Trophoblast cell (in vitro differentiated cells and primary cell): ENCODE measurements at regions not wholly inside any gene's neighbourhood (a gene's known extent, or its start where the extent isn't known, plus 50 kb on each side); places are given as distances from the start of the nearest gene placed in this dataset.

Experiments
- DNase-seq, 2 donors: peaks; one replicate each; pipeline ENCODE4 v3.0.0-alpha.2; 2016
- H2AFZ ChIP-seq: 2 replicates; pipeline ENCODE4 v1.6.1; 2013; ENCODE audit warnings: low read length, moderate library complexity, mild to moderate bottlenecking; ENCODE audit not compliant: insufficient read depth, poor library complexity
- H2AK5ac ChIP-seq: 2 replicates; pipeline ENCODE4 v1.6.1; 2013; ENCODE audit warnings: mild to moderate bottlenecking, low read length
- H2BK120ac ChIP-seq: 2 replicates; pipeline ENCODE4 v1.6.1; 2013; ENCODE audit warnings: low read length, mild to moderate bottlenecking, moderate library complexity; ENCODE audit not compliant: insufficient read depth, poor library complexity
- H2BK12ac ChIP-seq: 2 replicates; pipeline ENCODE4 v1.6.1; 2013; ENCODE audit warnings: mild to moderate bottlenecking, low read length, moderate library complexity
- H2BK5ac ChIP-seq: 2 replicates; pipeline ENCODE4 v1.6.1; 2013; ENCODE audit warnings: low read length, low read depth, moderate library complexity, mild to moderate bottlenecking; ENCODE audit not compliant: poor library complexity
- H3K14ac ChIP-seq: 2 replicates; pipeline ENCODE4 v1.6.1; 2013; ENCODE audit warnings: mild to moderate bottlenecking, low read length
- H3K18ac ChIP-seq: 2 replicates; pipeline ENCODE4 v1.6.1; 2013; ENCODE audit warnings: mild to moderate bottlenecking, low read length
- H3K23ac ChIP-seq: 2 replicates; pipeline ENCODE4 v1.6.1; 2013; ENCODE audit warnings: low read length
- H3K27ac ChIP-seq: 2 replicates; pipeline ENCODE4 v1.5.1; 2013; ENCODE audit warnings: low read depth, mild to moderate bottlenecking, inconsistent platforms, low read length, moderate library complexity
- H3K27me3 ChIP-seq: 2 replicates; pipeline ENCODE4 v1.6.1; 2013; ENCODE audit warnings: inconsistent platforms, mild to moderate bottlenecking, low read length, moderate library complexity; ENCODE audit not compliant: insufficient read depth
- H3K36me3 ChIP-seq, 2 experiments: 1 replicate in 1 of 2; 2 replicates in 1 of 2; pipeline ENCODE4 v1.6.1; 2013; ENCODE audit warnings: low read length in 2 of 2, mild to moderate bottlenecking in 2 of 2, moderate library complexity in 1 of 2; ENCODE audit not compliant: insufficient read depth in 2 of 2, control insufficient read depth in 1 of 2
- H3K4ac ChIP-seq: 2 replicates; pipeline ENCODE4 v1.6.1; 2013; ENCODE audit warnings: low read depth, mild to moderate bottlenecking, low read length, moderate library complexity
- H3K4me1 ChIP-seq, 2 experiments: 1 replicate in 1 of 2; 2 replicates in 1 of 2; pipeline ENCODE4 v1.6.1; 2013; ENCODE audit warnings: low read length in 2 of 2, mild to moderate bottlenecking in 2 of 2, moderate library complexity in 1 of 2; ENCODE audit not compliant: insufficient read depth in 2 of 2, control insufficient read depth in 1 of 2
- H3K4me2 ChIP-seq: 2 replicates; pipeline ENCODE4 v1.6.1; 2013; ENCODE audit warnings: inconsistent platforms, mild to moderate bottlenecking, low read length, moderate library complexity
- H3K4me3 ChIP-seq: 2 replicates; pipeline ENCODE4 v1.5.1; 2013; ENCODE audit warnings: mild to moderate bottlenecking, low read depth, low read length, inconsistent platforms
- H3K79me1 ChIP-seq: one replicate; pipeline ENCODE4 v1.6.1; 2013; ENCODE audit warnings: low read length
- H3K79me2 ChIP-seq: 2 replicates; pipeline ENCODE4 v1.6.1; 2013; ENCODE audit warnings: low read length, mild to moderate bottlenecking; ENCODE audit not compliant: control insufficient read depth, insufficient read depth, poor library complexity
- H3K9ac ChIP-seq: 2 replicates; pipeline ENCODE4 v1.6.1; 2013; ENCODE audit warnings: mild to moderate bottlenecking, low read length
- H3K9me3 ChIP-seq: 2 replicates; pipeline ENCODE4 v1.6.1; 2013; ENCODE audit warnings: low read depth, mild to moderate bottlenecking, control low read depth, inconsistent platforms, low read length; ENCODE audit not compliant: insufficient read depth
- H4K12ac ChIP-seq: 2 replicates; pipeline ENCODE4 v1.6.1; 2013; ENCODE audit warnings: low read depth, mild to moderate bottlenecking, low read length, moderate library complexity
- H4K8ac ChIP-seq: 2 replicates; pipeline ENCODE4 v1.6.1; 2013; ENCODE audit warnings: low read depth, mild to moderate bottlenecking, low read length, moderate library complexity
- H4K91ac ChIP-seq: one replicate; pipeline ENCODE4 v1.6.1; 2013; ENCODE audit warnings: low read depth, mild to moderate bottlenecking, low read length, moderate library complexity
- WGBS: extraction: QIAGEN DNeasy Blood & Tissue Kit; methylation state at CpG from one replicate; pipeline ENCODE4 v1.1.7; 2013; ENCODE audit warnings: missing lambda C conversion rate; ENCODE audit not compliant: insufficient read length, insufficient coverage; ENCODE audit errors: extremely low coverage; 5-methylcytosine and 5-hydroxymethylcytosine counted together

- Histone ChIP-seq H3K79me1 (peaks cover 10% of the 10 kb centered on the region), H2BK120ac (no peak overlapping the region), H3K36me3 (no peaks in the 10 kb centered on the region), H3K9ac (no peak overlapping the region), H4K8ac (no peak overlapping the region), H3K4me1 (peaks cover 6 to 8% of the 10 kb centered on the region in 2 experiments), H3K4me3 (no peak overlapping the region), H3K4ac (no peak overlapping the region), H4K12ac (no peak overlapping the region), H3K4me2 (no peak overlapping the region), H3K79me2 (peaks cover 2% of the 10 kb centered on the region), H3K18ac (no peak overlapping the region), H2BK12ac (no peak overlapping the region), H3K14ac (no peak overlapping the region), H3K23ac (no peak overlapping the region), H3K27ac (no peak overlapping the region), H4K91ac (no peak overlapping the region), H2AK5ac (no peak overlapping the region), H3K9me3 (no peaks in the 10 kb centered on the region), H2AFZ (no peak overlapping the region), H2BK5ac (no peak overlapping the region), H3K27me3 (no peaks in the 10 kb centered on the region)
- no peak for DNase-seq
- WGBS: no CpG with 5 or more reads among the region's 3 CpGs
Observed at GRCh38 chr5:34519489-34520220, 136.5 kb upstream of the RAI14 start.

GRCh38 chr5:34521628-34522290 is 134.4 kb upstream of the RAI14 start:
- no peak overlapping the region for H3K4me3 ChIP-seq
- no peak overlapping the region for H3K23ac ChIP-seq
- H3K14ac ChIP-seq: peak overlapping the region; percentile 75
- H2BK120ac ChIP-seq: peak overlapping the region; percentile 87
- H3K4me1 ChIP-seq: peaks cover 6% of the 10 kb centered on the region in 2 experiments
- no peak for DNase-seq
- H3K36me3 ChIP-seq: no peaks in the 10 kb centered on the region
- H4K8ac ChIP-seq: peak overlapping the region; percentile 76
- peaks cover 14% of the 10 kb centered on the region for H3K79me1 ChIP-seq
- H2BK5ac ChIP-seq: peak overlapping the region; percentile 78
- no CpG with 5 or more reads among the region's 8 CpGs for WGBS
- peak overlapping the region; percentile 49 for H3K4ac ChIP-seq
- no peak overlapping the region for H2AFZ ChIP-seq
- H3K27ac ChIP-seq: peak overlapping the region; percentile 88
- peaks cover 2% of the 10 kb centered on the region for H3K79me2 ChIP-seq
- peak overlapping the region; percentile 97 for H2BK12ac ChIP-seq
- no peak overlapping the region for H4K12ac ChIP-seq
- H3K18ac ChIP-seq: peak overlapping the region; percentile 63
- H4K91ac ChIP-seq: peak overlapping the region; percentile 84
- peak overlapping the region; percentile 33 for H2AK5ac ChIP-seq
- no peak overlapping the region for H3K4me2 ChIP-seq
- no peaks in the 10 kb centered on the region for H3K27me3 ChIP-seq
- H3K9ac ChIP-seq: no peak overlapping the region
- no peaks in the 10 kb centered on the region for H3K9me3 ChIP-seq

- Histone ChIP-seq H3K4ac (no peak overlapping the region), H4K8ac (no peak overlapping the region), H2BK5ac (peak overlapping the region; percentile 78), H3K4me1 (peaks cover 8% of the 10 kb centered on the region in 2 experiments), H3K9ac (no peak overlapping the region), H3K9me3 (no peaks in the 10 kb centered on the region), H3K14ac (no peak overlapping the region), H3K79me1 (peaks cover 16% of the 10 kb centered on the region), H3K27me3 (no peaks in the 10 kb centered on the region), H2AFZ (no peak overlapping the region), H4K12ac (no peak overlapping the region), H3K4me2 (no peak overlapping the region), H3K23ac (no peak overlapping the region), H4K91ac (no peak overlapping the region), H3K36me3 (no peaks in the 10 kb centered on the region), H2BK12ac (no peak overlapping the region), H3K18ac (no peak overlapping the region), H3K79me2 (peaks cover 2% of the 10 kb centered on the region), H2AK5ac (no peak overlapping the region), H3K4me3 (no peak overlapping the region), H2BK120ac (no peak overlapping the region), H3K27ac (peak overlapping the region; percentile 88)
- peak; percentile 85 to 97 for DNase-seq
- WGBS: no CpG with 5 or more reads among the region's 11 CpGs
Observed at GRCh38 chr5:34522599-34523386, 133.3 kb upstream of the RAI14 start.

GRCh38 chr5:34523387-34523726 is 132.8 kb upstream of the RAI14 start:
- Histone ChIP-seq H3K27me3 (no peaks in the 10 kb centered on the region), H2BK120ac (no peak overlapping the region), H2AFZ (no peak overlapping the region), H3K14ac (no peak overlapping the region), H3K23ac (no peak overlapping the region), H3K9ac (no peak overlapping the region), H2BK5ac (no peak overlapping the region), H2BK12ac (no peak overlapping the region), H4K8ac (no peak overlapping the region), H3K9me3 (no peaks in the 10 kb centered on the region), H2AK5ac (no peak overlapping the region), H3K4me3 (no peak overlapping the region), H4K12ac (no peak overlapping the region), H3K18ac (no peak overlapping the region), H3K4ac (no peak overlapping the region), H3K79me1 (peaks cover 16% of the 10 kb centered on the region), H3K4me1 (peaks cover 8% of the 10 kb centered on the region in 2 experiments), H3K36me3 (no peaks in the 10 kb centered on the region), H3K4me2 (no peak overlapping the region), H3K27ac (peak overlapping the region; percentile 88), H4K91ac (no peak overlapping the region), H3K79me2 (peaks cover 2% of the 10 kb centered on the region)
- no peak for DNase-seq
- WGBS: no CpG with 5 or more reads among the region's 1 CpG
